GM19328 (cell line): ENCODE measurements at regions not wholly inside any gene's neighbourhood (a gene's known extent, or its start where the extent isn't known, plus 50 kb on each side); places are given as distances from the start of the nearest gene placed in this dataset.
"Not testable (repeated sequence)": the region's sequence is repeated elsewhere in the genome, so short reads cannot be mapped to it uniquely, and the experiment has no call there.

Source experiments
- ATAC-seq: cut with Tn5 transposase; IDR thresholded peaks from one replicate; pipeline ENCODE4 v1.9.1; 2021; ENCODE audit warnings: mild to moderate bottlenecking, moderate library complexity; ENCODE audit not compliant: unreplicated experiment

GRCh38 chr16:60818465-60818864 lies 1217.8 kb downstream of the CDH8 start:
- ATAC-seq = no peak

DNA sequence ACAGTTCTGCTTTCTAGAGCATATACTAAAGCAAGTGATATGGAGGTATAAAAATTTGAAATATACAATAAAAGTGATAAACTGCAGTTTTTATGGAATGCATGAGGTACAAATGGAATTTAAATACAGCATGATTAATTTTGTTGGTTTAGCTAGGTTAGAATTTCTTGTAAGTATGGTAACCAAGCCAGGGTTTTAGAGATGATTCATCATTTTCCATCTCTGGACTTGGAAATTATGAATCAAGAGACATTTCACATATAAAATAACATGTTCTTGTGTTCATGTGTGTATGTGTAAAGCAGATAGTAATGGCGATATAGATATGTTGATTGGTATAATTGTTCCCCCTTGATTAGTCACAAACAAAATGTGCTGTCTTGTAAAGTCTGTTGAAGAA lies 1219.8 kb downstream of the CDH8 start:
- ATAC-seq = no peak

GRCh38 chr16:60815865-60816264 lies 1220.4 kb downstream of the CDH8 start:
- ATAC-seq = no peak

- ATAC-seq = no peak
Measured at GRCh38 chr16:60815033-60815432, 1221.2 kb downstream of the CDH8 start.

DNA sequence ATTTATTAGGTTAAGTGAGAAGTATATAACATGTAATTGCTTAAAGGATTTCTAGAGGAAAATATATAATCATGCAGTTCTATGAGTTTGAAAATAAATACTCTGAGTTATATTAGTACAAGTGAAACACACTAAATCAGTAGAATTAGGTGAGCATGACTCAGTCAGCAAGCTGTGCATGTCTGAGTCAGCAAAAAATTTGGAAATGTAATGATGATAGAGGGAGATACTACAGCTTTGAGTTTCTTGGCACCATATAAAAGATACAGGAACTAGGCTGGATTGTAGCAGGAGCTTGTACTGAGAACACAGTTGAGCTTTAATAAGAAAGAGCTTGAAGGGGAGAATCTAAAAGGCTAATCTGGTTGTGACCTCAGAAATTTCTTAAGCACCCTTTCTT lies 1224.6 kb downstream of the CDH8 start:
- ATAC-seq = no peak

DNA sequence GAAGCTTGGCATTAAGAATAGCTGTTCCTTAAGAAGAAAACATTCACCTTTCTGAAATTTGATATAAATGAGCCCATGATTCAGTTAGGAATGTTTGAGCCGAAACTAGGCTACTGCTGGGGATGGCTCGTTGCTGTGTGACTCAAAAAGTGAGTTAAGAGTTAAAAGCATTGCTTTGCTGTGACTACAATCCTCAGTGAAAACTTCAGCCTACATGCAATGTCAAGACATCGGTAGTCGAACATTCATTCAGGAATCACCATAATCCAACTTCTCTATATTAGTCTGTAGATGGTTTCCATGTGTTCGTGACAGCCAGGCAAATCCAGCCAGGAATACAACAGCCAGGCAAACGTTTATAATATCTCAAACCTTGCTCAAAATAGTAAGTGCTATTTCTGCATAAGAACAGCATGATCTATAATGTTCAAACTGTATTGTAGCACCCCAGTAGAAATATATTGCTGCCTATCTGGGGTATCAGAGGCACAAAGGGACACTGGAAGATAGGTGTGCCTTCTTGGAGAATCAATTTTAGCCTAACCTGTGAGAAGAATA lies 1225.1 kb downstream of the CDH8 start:
- ATAC-seq = no peak

DNA sequence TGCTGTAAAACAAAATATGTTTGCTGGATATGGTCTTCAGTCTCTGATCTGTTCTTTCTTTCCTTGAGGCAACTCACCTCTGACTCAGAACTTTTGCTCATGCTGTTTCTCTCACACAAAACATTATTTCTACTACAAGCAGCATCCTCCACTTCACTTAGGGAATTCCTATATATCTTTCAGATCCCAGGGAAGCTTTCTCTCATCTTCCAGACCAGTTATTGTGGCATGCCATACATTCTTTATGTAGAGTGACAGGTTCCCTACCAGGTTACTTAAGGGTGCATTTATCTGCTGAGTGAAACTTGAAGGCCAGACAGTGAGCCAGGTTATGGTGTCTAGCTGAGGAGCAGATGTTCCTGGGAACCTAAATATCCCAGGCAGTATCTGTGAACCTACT lies 1226.0 kb downstream of the CDH8 start:
- no peak for ATAC-seq

DNA sequence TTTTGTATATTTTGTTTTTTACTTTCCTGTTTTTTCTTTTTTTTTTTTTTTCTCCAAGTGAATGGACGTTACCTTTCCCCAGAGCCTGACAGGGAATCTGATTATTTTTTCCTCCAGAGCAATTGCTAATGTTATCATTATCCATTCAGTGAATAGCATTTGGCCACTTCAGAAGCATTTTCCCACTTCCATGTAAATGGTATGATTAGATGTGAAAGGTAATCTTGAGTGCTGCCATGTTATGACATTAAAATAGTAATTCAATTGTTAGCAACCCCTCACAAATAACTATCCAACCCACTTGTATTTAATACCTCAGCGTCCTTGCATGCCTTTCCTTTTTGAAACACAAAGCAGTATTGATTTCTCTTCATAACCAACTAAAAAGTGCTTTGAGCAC lies 1243.8 kb downstream of the CDH8 start:
- no peak for ATAC-seq

DNA sequence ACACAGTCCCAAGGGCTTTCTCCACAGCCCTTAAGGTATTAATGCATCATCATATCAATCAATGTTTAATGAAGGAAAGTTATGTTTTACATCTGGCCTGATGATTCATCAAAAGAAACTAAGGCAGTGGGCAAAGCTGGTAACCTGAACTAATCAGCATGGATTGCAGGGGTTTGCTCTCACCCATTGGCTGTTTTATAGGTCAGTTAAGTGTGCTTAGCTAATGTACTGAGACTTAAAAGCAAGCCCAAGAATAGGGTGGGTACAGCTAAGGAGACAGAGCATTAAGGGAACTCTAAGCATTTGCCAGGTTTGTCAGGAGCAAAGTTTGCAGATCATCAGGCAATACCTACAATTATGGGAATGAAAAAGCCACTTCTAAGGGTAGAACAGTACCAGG lies 1247.6 kb downstream of the CDH8 start:
- no peak for ATAC-seq

- ATAC-seq = no peak
Measured at GRCh38 chr16:60776281-60776680, 1260.0 kb downstream of the CDH8 start.

GRCh38 chr16:60771138-60771537 lies 1265.1 kb downstream of the CDH8 start:
- ATAC-seq = no peak

DNA sequence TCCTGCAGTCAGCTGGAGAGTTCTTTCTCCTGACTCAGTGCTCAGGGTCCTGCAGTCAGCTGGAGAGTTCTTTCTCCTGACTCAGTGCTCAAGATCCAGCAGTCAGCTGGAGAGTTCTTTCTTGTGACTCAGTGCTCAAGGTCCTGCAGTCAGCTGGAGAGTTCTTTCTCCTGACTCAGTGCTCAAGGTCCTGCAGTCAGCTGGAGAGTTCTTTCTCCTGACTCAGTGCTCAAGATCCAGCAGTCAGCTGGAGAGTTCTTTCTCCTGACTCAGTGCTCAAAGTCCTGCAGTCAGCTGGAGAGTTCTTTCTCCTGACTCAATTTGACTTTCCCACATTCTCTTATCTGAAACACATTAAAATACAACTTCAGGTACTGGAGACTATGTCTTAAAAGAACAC lies 1265.9 kb downstream of the CDH8 start:
- ATAC-seq = not testable (repeated sequence)

DNA sequence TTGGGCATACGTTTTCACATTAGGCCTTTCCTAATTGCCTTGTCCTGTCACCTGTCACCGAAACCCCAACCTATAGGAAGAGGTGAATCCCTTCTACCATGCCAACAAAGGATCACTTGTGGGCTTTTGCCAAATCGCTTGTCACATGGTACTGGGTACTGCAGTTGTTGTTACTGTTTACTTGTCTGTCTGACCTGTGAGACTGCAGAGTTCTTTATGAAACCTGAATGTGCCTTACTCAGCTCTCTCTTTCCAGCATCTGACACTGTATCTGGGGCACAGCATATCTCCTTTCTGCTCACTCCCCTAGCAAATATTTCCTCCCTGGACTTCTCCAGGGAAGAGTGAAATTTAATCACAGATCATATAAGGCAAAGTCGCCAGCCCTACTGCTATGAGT lies 1272.4 kb downstream of the CDH8 start:
- no peak for ATAC-seq

- no peak for ATAC-seq
Measured at GRCh38 chr16:60755907-60756306, 1280.3 kb downstream of the CDH8 start.

GRCh38 chr16:60748366-60748765 lies 1287.9 kb downstream of the CDH8 start:
- no peak for ATAC-seq

GRCh38 chr16:60744198-60744597 lies 1292.0 kb downstream of the CDH8 start:
- ATAC-seq = no peak

GRCh38 chr16:60741810-60742209 lies 1294.4 kb downstream of the CDH8 start:
- ATAC-seq = no peak

DNA sequence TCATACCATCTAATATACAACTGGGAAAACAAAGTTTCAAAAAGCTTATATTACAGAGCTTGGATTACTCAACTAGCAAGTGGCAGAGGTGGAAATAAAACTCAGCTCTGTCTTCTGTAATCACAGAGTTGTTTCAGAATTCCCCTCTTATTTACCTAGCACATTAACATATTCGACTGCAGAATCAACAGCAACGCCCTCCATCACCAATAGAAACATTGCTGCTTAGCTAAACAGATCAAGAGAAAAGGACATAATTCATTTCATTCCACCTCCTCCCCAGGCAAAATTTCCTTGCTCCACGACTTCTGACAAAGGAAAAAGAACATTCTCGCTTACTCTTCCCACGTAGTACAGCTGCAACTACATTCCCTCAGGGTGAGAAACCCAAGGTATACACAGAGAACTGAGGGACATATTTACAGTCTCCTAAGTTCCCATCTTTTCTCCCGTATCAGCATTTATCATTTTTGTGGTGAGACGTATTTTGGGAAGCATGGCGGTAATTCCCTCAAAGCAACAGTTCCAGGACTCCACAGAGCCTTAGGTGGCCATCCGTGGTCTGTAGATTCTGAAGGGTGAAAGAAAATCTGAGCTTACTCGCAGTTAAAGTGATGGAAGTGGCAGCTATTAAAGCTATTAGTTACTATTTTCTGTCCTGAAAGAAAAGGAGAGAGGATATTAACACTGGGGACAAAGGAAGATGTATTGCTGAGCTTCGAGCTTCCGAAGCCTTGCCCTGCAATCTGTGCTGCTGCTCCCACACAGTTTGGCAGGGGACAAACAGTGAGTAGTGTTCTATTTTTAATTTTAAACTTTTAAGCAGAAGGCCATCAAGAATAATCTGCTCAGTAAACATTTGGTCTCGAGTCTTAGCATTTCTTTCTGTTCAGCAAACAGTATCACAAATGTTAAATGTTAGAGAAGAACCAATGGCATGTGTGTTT lies 1296.2 kb downstream of the CDH8 start:
- no peak for ATAC-seq

DNA sequence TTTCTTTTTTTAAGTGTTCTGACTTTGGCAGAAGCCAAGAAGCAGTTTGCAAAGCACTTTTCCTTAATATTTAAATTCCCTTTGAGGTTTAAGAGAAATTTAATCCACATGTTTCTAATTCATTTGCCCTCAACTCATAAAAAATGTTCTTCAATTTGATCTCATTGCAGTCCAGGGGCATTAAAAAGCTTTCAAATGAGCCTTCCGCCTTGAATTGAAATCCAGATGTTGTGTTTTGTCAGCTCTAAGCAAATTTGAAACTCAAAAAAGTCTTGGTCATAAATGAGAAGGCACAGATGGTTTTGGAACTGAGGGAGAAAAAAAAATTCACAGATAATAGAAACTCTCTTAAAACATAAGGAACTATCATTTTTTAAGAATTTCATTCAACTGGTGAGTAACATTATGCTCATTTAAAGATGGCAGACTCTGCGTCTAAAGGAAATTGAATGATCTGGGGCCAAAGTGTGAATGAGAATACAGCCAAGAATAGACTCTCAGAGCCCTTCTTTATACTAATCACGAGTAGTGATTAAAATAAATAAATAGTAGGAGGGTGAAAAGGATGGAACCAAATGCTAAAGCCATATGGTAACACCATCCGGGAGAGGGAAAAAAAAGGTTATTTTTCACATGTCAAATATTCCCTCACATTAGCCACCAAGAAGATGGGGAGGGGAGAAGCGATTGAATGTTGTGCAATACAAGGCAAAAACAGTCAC lies 1304.7 kb downstream of the CDH8 start:
- no peak for ATAC-seq

- ATAC-seq = no peak
Measured at GRCh38 chr16:60729051-60729450, 1307.2 kb downstream of the CDH8 start.

- no peak for ATAC-seq
Measured at GRCh38 chr16:60727851-60728250, 1308.4 kb downstream of the CDH8 start.

DNA sequence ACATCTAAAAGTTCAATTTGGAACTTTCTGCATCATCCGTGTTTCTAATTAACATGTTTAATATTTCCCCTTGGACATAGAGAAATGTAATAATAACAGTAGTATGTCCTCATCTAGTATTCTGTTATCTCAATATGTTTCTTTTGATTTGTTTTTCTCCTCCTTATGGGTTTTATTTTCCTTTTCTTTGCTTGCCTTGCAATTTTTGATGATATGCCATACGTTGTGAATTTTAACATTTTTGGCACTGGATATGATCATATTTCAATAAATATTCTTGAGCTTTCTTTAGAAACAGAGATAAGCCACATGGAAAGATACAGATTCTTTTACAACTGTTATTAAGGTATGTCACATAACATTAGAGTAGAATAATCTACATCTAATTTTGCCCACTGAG lies 1316.2 kb downstream of the CDH8 start:
- no peak for ATAC-seq
